A549 (cell line): ENCODE measurements at regions not wholly inside any gene's neighbourhood (a gene's known extent, or its start where the extent isn't known, plus 50 kb on each side); places are given as distances from the start of the nearest gene placed in this dataset.

Experiments used
- CHD2 ChIP-seq: fragments of 150-350 bp; IDR thresholded peaks from 2 replicates; pipeline ENCODE4 v1.6.1; 2014; ENCODE audit warnings: low read length; ENCODE audit not compliant: partially characterized antibody
- KDM1A ChIP-seq: fragments of 200-600 bp; sonication (generic); IDR thresholded peaks from 2 replicates; pipeline ENCODE4 v1.6.1; 2016; ENCODE audit warnings: low read depth, mild to moderate bottlenecking
- MAFK ChIP-seq: fragments of 450-650 bp; IDR thresholded peaks from 2 replicates; pipeline ENCODE4 v1.6.1; 2014; ENCODE audit not compliant: partially characterized antibody
- NFE2L2 ChIP-seq: fragments of 150-350 bp; conservative IDR thresholded peaks from 2 replicates; pipeline ENCODE4 v1.6.1; 2014; ENCODE audit warnings: low read length
- POLR2A ChIP-seq: IDR thresholded peaks from 2 replicates; pipeline ENCODE4 v1.6.1; 2012; ENCODE audit warnings: mild to moderate bottlenecking, low read length
- RAD21 ChIP-seq, 2 experiments: fragments of >200 bp in 1 of 2; sonication (Bioruptor Twin) in 1 of 2; formaldehyde crosslinking in 1 of 2; IDR thresholded peaks in 1 of 2; conservative IDR thresholded peaks in 1 of 2; 2 replicates in 1 of 2; 3 replicates in 1 of 2; pipeline ENCODE4 v1.6.1; 2012 to 2018; ENCODE audit warnings: inconsistent platforms in 1 of 2
- RFX5 ChIP-seq: fragments of 450-650 bp; IDR thresholded peaks from 2 replicates; pipeline ENCODE4 v1.7.1; 2014; ENCODE audit warnings: antibody characterized with exemption, mild to moderate bottlenecking, moderate library complexity
- TF ChIP-seq, protein P1 (sequence below): fragments of >200 bp; sonication (Bioruptor Twin); formaldehyde crosslinking; IDR thresholded peaks from 3 replicates; pipeline ENCODE4 v1.5.1; 2016
- TF ChIP-seq, protein P2 (sequence below): IDR thresholded peaks from 2 replicates; pipeline ENCODE4 v1.6.1; 2012
- TF ChIP-seq, protein P3 (sequence below): fragments of 200-600 bp; sonication (generic); IDR thresholded peaks from 2 replicates; pipeline ENCODE4 v1.6.1; 2016; ENCODE audit warnings: antibody characterized with exemption, mild to moderate bottlenecking, moderate library complexity

DNA sequence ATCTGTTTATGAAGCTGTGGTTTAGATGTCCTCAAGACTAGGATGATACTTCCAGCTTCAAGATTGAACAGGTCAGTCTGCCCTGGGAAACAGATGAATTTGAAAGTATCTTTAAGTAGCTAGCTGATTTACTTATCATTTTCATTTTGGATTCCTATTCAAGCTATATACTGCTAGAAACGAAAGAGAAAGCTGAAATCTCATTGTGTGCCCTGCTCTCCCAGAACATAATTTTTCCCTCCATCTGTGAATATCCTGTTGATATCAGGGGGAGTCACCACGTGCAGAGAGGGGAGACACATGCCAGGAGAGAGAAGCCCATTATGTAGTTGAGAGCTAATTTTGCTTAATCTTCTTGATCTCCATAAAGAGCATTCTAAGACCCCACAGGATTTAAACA is 439.1 kb downstream of the NR2F1-AS1 start:
- no peak for TF ChIP-seq POLR2A
- no peak for TF ChIP-seq CHD2
- TF ChIP-seq NFE2L2, result no peak
- TF ChIP-seq, protein P1, sequence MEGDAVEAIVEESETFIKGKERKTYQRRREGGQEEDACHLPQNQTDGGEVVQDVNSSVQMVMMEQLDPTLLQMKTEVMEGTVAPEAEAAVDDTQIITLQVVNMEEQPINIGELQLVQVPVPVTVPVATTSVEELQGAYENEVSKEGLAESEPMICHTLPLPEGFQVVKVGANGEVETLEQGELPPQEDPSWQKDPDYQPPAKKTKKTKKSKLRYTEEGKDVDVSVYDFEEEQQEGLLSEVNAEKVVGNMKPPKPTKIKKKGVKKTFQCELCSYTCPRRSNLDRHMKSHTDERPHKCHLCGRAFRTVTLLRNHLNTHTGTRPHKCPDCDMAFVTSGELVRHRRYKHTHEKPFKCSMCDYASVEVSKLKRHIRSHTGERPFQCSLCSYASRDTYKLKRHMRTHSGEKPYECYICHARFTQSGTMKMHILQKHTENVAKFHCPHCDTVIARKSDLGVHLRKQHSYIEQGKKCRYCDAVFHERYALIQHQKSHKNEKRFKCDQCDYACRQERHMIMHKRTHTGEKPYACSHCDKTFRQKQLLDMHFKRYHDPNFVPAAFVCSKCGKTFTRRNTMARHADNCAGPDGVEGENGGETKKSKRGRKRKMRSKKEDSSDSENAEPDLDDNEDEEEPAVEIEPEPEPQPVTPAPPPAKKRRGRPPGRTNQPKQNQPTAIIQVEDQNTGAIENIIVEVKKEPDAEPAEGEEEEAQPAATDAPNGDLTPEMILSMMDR, result no peak
- TF ChIP-seq, protein P2, sequence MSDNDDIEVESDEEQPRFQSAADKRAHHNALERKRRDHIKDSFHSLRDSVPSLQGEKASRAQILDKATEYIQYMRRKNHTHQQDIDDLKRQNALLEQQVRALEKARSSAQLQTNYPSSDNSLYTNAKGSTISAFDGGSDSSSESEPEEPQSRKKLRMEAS, result no peak
- TF ChIP-seq, protein P3, sequence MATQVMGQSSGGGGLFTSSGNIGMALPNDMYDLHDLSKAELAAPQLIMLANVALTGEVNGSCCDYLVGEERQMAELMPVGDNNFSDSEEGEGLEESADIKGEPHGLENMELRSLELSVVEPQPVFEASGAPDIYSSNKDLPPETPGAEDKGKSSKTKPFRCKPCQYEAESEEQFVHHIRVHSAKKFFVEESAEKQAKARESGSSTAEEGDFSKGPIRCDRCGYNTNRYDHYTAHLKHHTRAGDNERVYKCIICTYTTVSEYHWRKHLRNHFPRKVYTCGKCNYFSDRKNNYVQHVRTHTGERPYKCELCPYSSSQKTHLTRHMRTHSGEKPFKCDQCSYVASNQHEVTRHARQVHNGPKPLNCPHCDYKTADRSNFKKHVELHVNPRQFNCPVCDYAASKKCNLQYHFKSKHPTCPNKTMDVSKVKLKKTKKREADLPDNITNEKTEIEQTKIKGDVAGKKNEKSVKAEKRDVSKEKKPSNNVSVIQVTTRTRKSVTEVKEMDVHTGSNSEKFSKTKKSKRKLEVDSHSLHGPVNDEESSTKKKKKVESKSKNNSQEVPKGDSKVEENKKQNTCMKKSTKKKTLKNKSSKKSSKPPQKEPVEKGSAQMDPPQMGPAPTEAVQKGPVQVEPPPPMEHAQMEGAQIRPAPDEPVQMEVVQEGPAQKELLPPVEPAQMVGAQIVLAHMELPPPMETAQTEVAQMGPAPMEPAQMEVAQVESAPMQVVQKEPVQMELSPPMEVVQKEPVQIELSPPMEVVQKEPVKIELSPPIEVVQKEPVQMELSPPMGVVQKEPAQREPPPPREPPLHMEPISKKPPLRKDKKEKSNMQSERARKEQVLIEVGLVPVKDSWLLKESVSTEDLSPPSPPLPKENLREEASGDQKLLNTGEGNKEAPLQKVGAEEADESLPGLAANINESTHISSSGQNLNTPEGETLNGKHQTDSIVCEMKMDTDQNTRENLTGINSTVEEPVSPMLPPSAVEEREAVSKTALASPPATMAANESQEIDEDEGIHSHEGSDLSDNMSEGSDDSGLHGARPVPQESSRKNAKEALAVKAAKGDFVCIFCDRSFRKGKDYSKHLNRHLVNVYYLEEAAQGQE, result no peak
- no peak for TF ChIP-seq KDM1A
- TF ChIP-seq MAFK, result no peak
- TF ChIP-seq RAD21 (conservative IDR thresholded peaks at IDR 0.05 in 1 of 2, IDR thresholded peaks at IDR 0.05 in 1 of 2), result no peak
- no peak for TF ChIP-seq RFX5
